A549 (cell line): ENCODE measurements at regions not wholly inside any gene's neighbourhood (a gene's known extent, or its start where the extent isn't known, plus 50 kb on each side); places are given as distances from the start of the nearest gene placed in this dataset.

ENCODE experiments used
- ATAC-seq, 2 experiments: fragments of 200-7000 bp in 1 of 2; fragments of >200 bp in 1 of 2; cut with Nextera tagmentation in 1 of 2; cut with Tn5 transposase in 1 of 2; 3 replicates each; pipeline versions ENCODE4 v1.8.0 to v1.9.1; 2018 to 2020; ENCODE audit warnings: mild to moderate bottlenecking in 1 of 2, moderate library complexity in 1 of 2
- CTCF ChIA-PET: fragments of 300-600 bp; sonication (Branson Sonifier 250); formaldehyde crosslinking; extraction: SDS; loops from one replicate; lab custom pipeline; 2021; ENCODE audit warnings: antibody characterized with exemption, inconsistent platforms; lab: Yijun Ruan, JAX
- POLR2A ChIA-PET: fragments of 350-600 bp; formaldehyde crosslinking; extraction: SDS; loops from one replicate; lab custom pipeline; 2021; ENCODE audit warnings: antibody characterized with exemption, inconsistent platforms; lab: Yijun Ruan, JAX
- DNase-seq, 2 experiments: peaks; one replicate each; pipeline versions ENCODE4 v3.0.0 to v3.0.0-alpha.2; 2011 to 2016; ENCODE audit warnings: low read depth in 1 of 2, low spot score in 1 of 2
- FAIRE-seq: peaks from 2 replicates; lab custom pipeline; 2011; peaks lifted over from hg19 to GRCh38; lab: Jason Lieb, UNC
- H3K27ac ChIP-seq, 2 experiments: fragments of >200 bp; sonication (Bioruptor Twin); formaldehyde crosslinking; 3 replicates each; pipeline ENCODE4 v1.5.1; 2016 to 2017
- H3K4me1 ChIP-seq: fragments of >200 bp; sonication (Bioruptor Twin); formaldehyde crosslinking; 3 replicates; pipeline ENCODE4 v1.6.1; 2016
- H3K4me2 ChIP-seq: fragments of >200 bp; sonication (Bioruptor Twin); formaldehyde crosslinking; 3 replicates; pipeline ENCODE4 v1.6.1; 2016
- H3K4me3 ChIP-seq: fragments of >200 bp; sonication (Bioruptor Twin); formaldehyde crosslinking; 3 replicates; pipeline ENCODE4 v1.5.1; 2016
- H3K9me3 ChIP-seq: fragments of >200 bp; sonication (Bioruptor Twin); formaldehyde crosslinking; 3 replicates; pipeline ENCODE4 v1.6.1; 2016
- BHLHE40 ChIP-seq: IDR thresholded peaks from 2 replicates; pipeline ENCODE4 v1.6.1; 2012; ENCODE audit warnings: low read depth, low read length, inconsistent platforms
- CBX2 ChIP-seq: fragments of 200-600 bp; sonication (generic); IDR thresholded peaks from 2 replicates; pipeline ENCODE4 v1.6.1; 2016; ENCODE audit warnings: low read depth, mild to moderate bottlenecking, borderline replicate concordance
- CBX8 ChIP-seq: fragments of 200-600 bp; sonication (generic); IDR thresholded peaks from 2 replicates; pipeline ENCODE4 v1.6.1; 2016
- CEBPB ChIP-seq, 2 experiments: fragments of >200 bp in 1 of 2; sonication (Bioruptor Twin) in 1 of 2; formaldehyde crosslinking in 1 of 2; IDR thresholded peaks; 2 replicates each; pipeline ENCODE4 v1.6.1; 2012 to 2016
- CHD2 ChIP-seq: fragments of 150-350 bp; IDR thresholded peaks from 2 replicates; pipeline ENCODE4 v1.6.1; 2014; ENCODE audit warnings: low read length; ENCODE audit not compliant: partially characterized antibody
- EHF ChIP-seq: fragments of 250-450 bp; sonication (Bioruptor Pico); IDR thresholded peaks from 2 replicates; pipeline ENCODE4 v1.5.0; 2020; ENCODE audit warnings: mild to moderate bottlenecking
- ESRRA ChIP-seq: fragments of 150-350 bp; IDR thresholded peaks from 2 replicates; pipeline ENCODE4 v1.6.1; 2014; ENCODE audit warnings: mild to moderate bottlenecking, low read length, borderline replicate concordance
- FOSL2 ChIP-seq, 2 experiments: fragments of 450-650 bp in 1 of 2; fragments of >200 bp in 1 of 2; sonication (Bioruptor Twin) in 1 of 2; formaldehyde crosslinking; IDR thresholded peaks; 2 replicates each; pipeline versions ENCODE4 v1.5.0 to v1.6.1; 2016 to 2020; ENCODE audit warnings: mild to moderate bottlenecking in 1 of 2, moderate library complexity in 1 of 2
- GATA3 ChIP-seq: IDR thresholded peaks from 2 replicates; pipeline ENCODE4 v1.6.1; 2012; ENCODE audit warnings: borderline replicate concordance
- HEYL ChIP-seq: fragments of 250-450 bp; sonication (Bioruptor Pico); IDR thresholded peaks from 2 replicates; pipeline ENCODE4 v1.8.0; 2021; ENCODE audit warnings: mild to moderate bottlenecking, moderate library complexity
- KDM1A ChIP-seq: fragments of 200-600 bp; sonication (generic); IDR thresholded peaks from 2 replicates; pipeline ENCODE4 v1.6.1; 2016; ENCODE audit warnings: low read depth, mild to moderate bottlenecking
- KDM5A ChIP-seq: fragments of 200-600 bp; sonication (generic); IDR thresholded peaks from 2 replicates; pipeline ENCODE4 v1.6.1; 2016; ENCODE audit warnings: antibody characterized with exemption, mild to moderate bottlenecking
- MAFK ChIP-seq: fragments of 450-650 bp; IDR thresholded peaks from 2 replicates; pipeline ENCODE4 v1.6.1; 2014; ENCODE audit not compliant: partially characterized antibody
- MYC ChIP-seq: IDR thresholded peaks from 2 replicates; pipeline ENCODE4 v1.6.1; 2012; ENCODE audit warnings: mild to moderate bottlenecking, inconsistent platforms, low read length, improper control_type of control experiment, borderline replicate concordance
- NR3C1 ChIP-seq: fragments of >200 bp; sonication (Bioruptor Twin); formaldehyde crosslinking; IDR thresholded peaks from 3 replicates; pipeline ENCODE4 v1.6.1; 2017
- POLR2AphosphoS2 ChIP-seq: conservative IDR thresholded peaks from 2 replicates; pipeline ENCODE4 v1.6.1; 2012; ENCODE audit warnings: low read length, improper control_type of control experiment, inconsistent platforms
- RAD21 ChIP-seq, 2 experiments: fragments of >200 bp in 1 of 2; sonication (Bioruptor Twin) in 1 of 2; formaldehyde crosslinking in 1 of 2; IDR thresholded peaks in 1 of 2; conservative IDR thresholded peaks in 1 of 2; 2 replicates in 1 of 2; 3 replicates in 1 of 2; pipeline ENCODE4 v1.6.1; 2012 to 2018; ENCODE audit warnings: inconsistent platforms in 1 of 2
- RCOR1 ChIP-seq: fragments of 150-350 bp; IDR thresholded peaks from 2 replicates; pipeline ENCODE4 v1.6.1; 2014; ENCODE audit warnings: antibody characterized with exemption, low read length, low read depth
- RFX5 ChIP-seq: fragments of 450-650 bp; IDR thresholded peaks from 2 replicates; pipeline ENCODE4 v1.7.1; 2014; ENCODE audit warnings: antibody characterized with exemption, mild to moderate bottlenecking, moderate library complexity
- SMC3 ChIP-seq: fragments of >200 bp; sonication (Bioruptor Twin); formaldehyde crosslinking; IDR thresholded peaks from 3 replicates; pipeline ENCODE4 v1.6.1; 2018; ENCODE audit warnings: inconsistent platforms
- SREBF2 ChIP-seq: fragments of 450-650 bp; IDR thresholded peaks from 2 replicates; pipeline ENCODE4 v1.6.1; 2014; ENCODE audit warnings: mild to moderate bottlenecking, moderate library complexity
- ZFP36 ChIP-seq: fragments of 450-650 bp; IDR thresholded peaks from 2 replicates; pipeline ENCODE4 v1.6.1; 2014; ENCODE audit warnings: borderline replicate concordance; ENCODE audit not compliant: partially characterized antibody
- ZNF302 ChIP-seq: fragments of 250-450 bp; sonication (Bioruptor Pico); IDR thresholded peaks from 2 replicates; pipeline ENCODE4 v1.9.0; 2021; ENCODE audit warnings: inconsistent platforms, mild to moderate bottlenecking, moderate library complexity
- ZSCAN20 ChIP-seq: fragments of 250-450 bp; sonication (Bioruptor Pico); IDR thresholded peaks from 2 replicates; pipeline ENCODE4 v1.8.0; 2022; ENCODE audit warnings: mild to moderate bottlenecking, moderate library complexity
- WGBS: methylation state at CpG from one replicate; pipeline ENCODE4 v1.1.6; 2017; ENCODE audit errors: missing lambda C conversion rate; 5-methylcytosine and 5-hydroxymethylcytosine counted together
- TF ChIP-seq, protein P1 (sequence below): IDR thresholded peaks from 2 replicates; pipeline ENCODE4 v1.6.1; 2012
- TF ChIP-seq, protein P2 (sequence below): IDR thresholded peaks from 2 replicates; pipeline ENCODE4 v1.6.1; 2012; ENCODE audit warnings: low read depth, borderline replicate concordance
- TF ChIP-seq, protein P3 (sequence below): fragments of 200-600 bp; sonication (generic); IDR thresholded peaks from 2 replicates; pipeline ENCODE4 v1.6.1; 2016; ENCODE audit warnings: antibody characterized with exemption, mild to moderate bottlenecking, moderate library complexity
- TF ChIP-seq, protein P4 (sequence below): fragments of 250-450 bp; sonication (Bioruptor Pico); IDR thresholded peaks from 2 replicates; pipeline ENCODE4 v1.5.0; 2020; ENCODE audit warnings: low read depth, mild to moderate bottlenecking, moderate library complexity

DNA sequence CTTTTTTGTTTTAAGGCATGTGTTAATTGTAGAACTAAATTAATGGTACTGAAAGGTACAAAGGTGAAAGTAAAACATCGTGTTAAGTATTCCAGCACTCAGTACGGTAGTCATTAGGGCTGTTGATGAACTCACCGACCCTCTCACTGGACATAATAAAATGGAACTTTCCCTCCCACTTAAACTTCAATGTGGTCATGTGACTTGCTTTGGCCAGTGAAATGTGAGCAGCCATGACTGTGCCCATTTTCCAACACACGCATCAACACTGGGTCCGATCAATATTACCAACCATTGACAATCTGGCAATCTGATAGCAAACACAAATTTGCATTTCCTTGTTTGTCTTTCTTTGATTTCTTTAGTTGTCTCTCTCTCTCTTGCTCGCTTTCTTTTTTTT, 125.1 kb downstream of the SPP2 start:
- H3K9me3 ChIP-seq: no peaks in the 10 kb centered on the region
- H3K4me1 ChIP-seq: peaks cover 23% of the 10 kb centered on the region
- CTCF ChIA-PET: no interaction called here
- no peak overlapping the region for H3K27ac ChIP-seq
- WGBS: 95% methylated on average over 6 of the region's 6 CpGs
- no peak for ATAC-seq
- no peak overlapping the region for H3K4me3 ChIP-seq
- POLR2A ChIA-PET: no interaction called here
- no peak for DNase-seq
- TF ChIP-seq SMC3 (no peak), RFX5 (no peak), ZSCAN20 (CRISPR knock-in tag) (no peak), HEYL (CRISPR knock-in tag) (no peak), CBX2 (no peak), CBX8 (no peak), GATA3 (no peak), RCOR1 (no peak), ZFP36 (no peak), SREBF2 (no peak), MAFK (no peak), CEBPB (IDR thresholded peaks at IDR 0.05) (no peak), CHD2 (no peak), NR3C1 (no peak)
- TF ChIP-seq, protein P1, sequence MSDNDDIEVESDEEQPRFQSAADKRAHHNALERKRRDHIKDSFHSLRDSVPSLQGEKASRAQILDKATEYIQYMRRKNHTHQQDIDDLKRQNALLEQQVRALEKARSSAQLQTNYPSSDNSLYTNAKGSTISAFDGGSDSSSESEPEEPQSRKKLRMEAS: no peak
- TF ChIP-seq, protein P2, sequence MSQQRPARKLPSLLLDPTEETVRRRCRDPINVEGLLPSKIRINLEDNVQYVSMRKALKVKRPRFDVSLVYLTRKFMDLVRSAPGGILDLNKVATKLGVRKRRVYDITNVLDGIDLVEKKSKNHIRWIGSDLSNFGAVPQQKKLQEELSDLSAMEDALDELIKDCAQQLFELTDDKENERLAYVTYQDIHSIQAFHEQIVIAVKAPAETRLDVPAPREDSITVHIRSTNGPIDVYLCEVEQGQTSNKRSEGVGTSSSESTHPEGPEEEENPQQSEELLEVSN: no peak
- TF ChIP-seq, protein P3, sequence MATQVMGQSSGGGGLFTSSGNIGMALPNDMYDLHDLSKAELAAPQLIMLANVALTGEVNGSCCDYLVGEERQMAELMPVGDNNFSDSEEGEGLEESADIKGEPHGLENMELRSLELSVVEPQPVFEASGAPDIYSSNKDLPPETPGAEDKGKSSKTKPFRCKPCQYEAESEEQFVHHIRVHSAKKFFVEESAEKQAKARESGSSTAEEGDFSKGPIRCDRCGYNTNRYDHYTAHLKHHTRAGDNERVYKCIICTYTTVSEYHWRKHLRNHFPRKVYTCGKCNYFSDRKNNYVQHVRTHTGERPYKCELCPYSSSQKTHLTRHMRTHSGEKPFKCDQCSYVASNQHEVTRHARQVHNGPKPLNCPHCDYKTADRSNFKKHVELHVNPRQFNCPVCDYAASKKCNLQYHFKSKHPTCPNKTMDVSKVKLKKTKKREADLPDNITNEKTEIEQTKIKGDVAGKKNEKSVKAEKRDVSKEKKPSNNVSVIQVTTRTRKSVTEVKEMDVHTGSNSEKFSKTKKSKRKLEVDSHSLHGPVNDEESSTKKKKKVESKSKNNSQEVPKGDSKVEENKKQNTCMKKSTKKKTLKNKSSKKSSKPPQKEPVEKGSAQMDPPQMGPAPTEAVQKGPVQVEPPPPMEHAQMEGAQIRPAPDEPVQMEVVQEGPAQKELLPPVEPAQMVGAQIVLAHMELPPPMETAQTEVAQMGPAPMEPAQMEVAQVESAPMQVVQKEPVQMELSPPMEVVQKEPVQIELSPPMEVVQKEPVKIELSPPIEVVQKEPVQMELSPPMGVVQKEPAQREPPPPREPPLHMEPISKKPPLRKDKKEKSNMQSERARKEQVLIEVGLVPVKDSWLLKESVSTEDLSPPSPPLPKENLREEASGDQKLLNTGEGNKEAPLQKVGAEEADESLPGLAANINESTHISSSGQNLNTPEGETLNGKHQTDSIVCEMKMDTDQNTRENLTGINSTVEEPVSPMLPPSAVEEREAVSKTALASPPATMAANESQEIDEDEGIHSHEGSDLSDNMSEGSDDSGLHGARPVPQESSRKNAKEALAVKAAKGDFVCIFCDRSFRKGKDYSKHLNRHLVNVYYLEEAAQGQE: no peak
- TF ChIP-seq, protein P4, sequence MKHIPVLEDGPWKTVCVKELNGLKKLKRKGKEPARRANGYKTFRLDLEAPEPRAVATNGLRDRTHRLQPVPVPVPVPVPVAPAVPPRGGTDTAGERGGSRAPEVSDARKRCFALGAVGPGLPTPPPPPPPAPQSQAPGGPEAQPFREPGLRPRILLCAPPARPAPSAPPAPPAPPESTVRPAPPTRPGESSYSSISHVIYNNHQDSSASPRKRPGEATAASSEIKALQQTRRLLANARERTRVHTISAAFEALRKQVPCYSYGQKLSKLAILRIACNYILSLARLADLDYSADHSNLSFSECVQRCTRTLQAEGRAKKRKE (CRISPR knock-in tag): no peak
- TF ChIP-seq, all 56 proteins: peak for 0
- no peak for FAIRE-seq
- H3K4me2 ChIP-seq: no peak overlapping the region

DNA sequence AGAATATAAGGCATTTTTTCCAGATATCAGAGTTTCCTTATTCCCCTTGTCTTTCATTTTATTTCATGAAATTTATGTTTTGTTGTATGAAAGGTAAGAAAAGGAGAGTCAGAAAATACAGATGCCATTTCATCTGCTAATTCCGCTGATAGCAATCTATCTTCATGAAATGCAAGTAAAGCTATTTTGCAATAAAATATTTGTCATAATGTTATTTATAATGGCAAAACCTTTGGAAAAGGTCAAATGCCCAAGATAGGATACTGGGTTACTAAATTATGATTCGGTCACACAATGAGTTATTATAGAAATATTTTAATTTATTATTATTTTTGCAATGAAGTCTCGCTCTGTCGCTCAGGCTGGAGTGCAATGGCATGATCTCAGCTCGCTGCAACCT, 124.2 kb downstream of the SPP2 start:
- no peak for DNase-seq
- CTCF ChIA-PET: interaction anchor here (1.1 kb wide), 1 partner anchor 25 kb away, joined by 5 read pairs; no protein-coding TSS in a partner anchor
- Histone ChIP-seq H3K4me3 (no peak overlapping the region), H3K9me3 (no peaks in the 10 kb centered on the region)
- WGBS: 87% methylated on average over 5 of the region's 5 CpGs
- POLR2A ChIA-PET: no interaction called here
- TF ChIP-seq MYC (no peak), KDM5A (no peak), POLR2AphosphoS2 (no peak), FOSL2 (IDR thresholded peaks at IDR 0.05) (no peak), FOSL2 (CRISPR knock-in tag; IDR thresholded peaks at IDR 0.05) (no peak), EHF (CRISPR knock-in tag) (no peak), RAD21 (conservative IDR thresholded peaks at IDR 0.05 in 1 of 2, IDR thresholded peaks at IDR 0.05 in 1 of 2) (no peak), ESRRA (no peak), MAFK (no peak), KDM1A (no peak), CEBPB (IDR thresholded peaks at IDR 0.05) (no peak), SREBF2 (no peak), ZNF302 (no peak), BHLHE40 (no peak)
- TF ChIP-seq, all 56 proteins: peak for 0
- H3K27ac ChIP-seq: no peak overlapping the region
- FAIRE-seq (no peak), ATAC-seq (no peak)
- no peak overlapping the region for H3K4me2 ChIP-seq
- peaks cover 26% of the 10 kb centered on the region for H3K4me1 ChIP-seq
